ENCODE measurements at regions not wholly inside any gene's neighbourhood (a gene's known extent, or its start where the extent isn't known, plus 50 kb on each side); places are given as distances from the start of the nearest gene placed in this dataset.

GRCh38 chr22:47423861-47424820 lies 661.7 kb downstream of the TBC1D22A start:
- TF ChIP-seq TOX (CRISPR knock-in tag; IDR thresholded peaks at IDR 0.05; ENCODE audit: borderline replicate concordance), result no peak
- no peak for TF ChIP-seq ZFP30 (CRISPR knock-in tag; IDR thresholded peaks at IDR 0.05)
- no peak for TF ChIP-seq ZNF70 (CRISPR knock-in tag; IDR thresholded peaks at IDR 0.05)
- no peak for TF ChIP-seq SNAI2 (CRISPR knock-in tag; IDR thresholded peaks at IDR 0.05)
- TF ChIP-seq POU6F1 (CRISPR knock-in tag; IDR thresholded peaks at IDR 0.05; ENCODE audit: borderline replicate concordance, low read depth), result no peak
- no peak for TF ChIP-seq ISL1 (CRISPR knock-in tag; IDR thresholded peaks at IDR 0.05)
- TF ChIP-seq CREB5 (CRISPR knock-in tag; IDR thresholded peaks at IDR 0.05; ENCODE audit: low read depth), result no peak
- no peak for TF ChIP-seq CSDC2 (CRISPR knock-in tag; IDR thresholded peaks at IDR 0.05)
- no peak for TF ChIP-seq ZFP3 (CRISPR knock-in tag; IDR thresholded peaks at IDR 0.05)
- TF ChIP-seq CSRNP3 (CRISPR knock-in tag; IDR thresholded peaks at IDR 0.05), result no peak
- no peak for TF ChIP-seq OSR1 (CRISPR knock-in tag; IDR thresholded peaks at IDR 0.05)
- TF ChIP-seq ESRRG (CRISPR knock-in tag; IDR thresholded peaks at IDR 0.05), result no peak
- ATAC-seq, result no peak

- TF ChIP-seq ZNF565 (CRISPR knock-in tag; conservative IDR thresholded peaks at IDR 0.05; ENCODE audit: low read depth), result no peak
- no peak for TF ChIP-seq ARNTL (CRISPR knock-in tag; IDR thresholded peaks at IDR 0.05; ENCODE audit: borderline replicate concordance, low read depth)
- no peak for TF ChIP-seq TCF4 (CRISPR knock-in tag; IDR thresholded peaks at IDR 0.05; ENCODE audit: borderline replicate concordance)
- TF ChIP-seq ISL1 (CRISPR knock-in tag; IDR thresholded peaks at IDR 0.05), result no peak
- TF ChIP-seq ESRRG (CRISPR knock-in tag; IDR thresholded peaks at IDR 0.05), result no peak
- TF ChIP-seq POU6F1 (CRISPR knock-in tag; IDR thresholded peaks at IDR 0.05; ENCODE audit: borderline replicate concordance, low read depth), result no peak
- TF ChIP-seq RARB (CRISPR knock-in tag; IDR thresholded peaks at IDR 0.05), result no peak
- no peak for TF ChIP-seq ZFP3 (CRISPR knock-in tag; IDR thresholded peaks at IDR 0.05)
- TF ChIP-seq SNAI2 (CRISPR knock-in tag; IDR thresholded peaks at IDR 0.05), result no peak
- TF ChIP-seq ZNF8 (CRISPR knock-in tag; IDR thresholded peaks at IDR 0.05), result no peak
- no peak for TF ChIP-seq PATZ1 (CRISPR knock-in tag; IDR thresholded peaks at IDR 0.05; ENCODE audit: borderline replicate concordance)
- TF ChIP-seq ZC3H10 (CRISPR knock-in tag; IDR thresholded peaks at IDR 0.05), result no peak
- no peak for ATAC-seq
Observed at GRCh38 chr22:47423266-47423665, 660.8 kb downstream of the TBC1D22A start.

GRCh38 chr22:47422736-47423135 lies 660.3 kb downstream of the TBC1D22A start:
- ATAC-seq, result no peak
- TF ChIP-seq ARNTL (CRISPR knock-in tag; IDR thresholded peaks at IDR 0.05; ENCODE audit: borderline replicate concordance, low read depth) (no peak), CREB5 (CRISPR knock-in tag; IDR thresholded peaks at IDR 0.05; ENCODE audit: low read depth) (no peak), GLIS3 (CRISPR knock-in tag; IDR thresholded peaks at IDR 0.05) (no peak), ZC3H10 (CRISPR knock-in tag; IDR thresholded peaks at IDR 0.05) (no peak)

Data from SK-N-SH treated with all-trans-retinoic acid at 6 μM for 48 hours (cell line).